ENCODE measurements at regions not wholly inside any gene's neighbourhood (a gene's known extent, or its start where the extent isn't known, plus 50 kb on each side); places are given as distances from the start of the nearest gene placed in this dataset.

DNA sequence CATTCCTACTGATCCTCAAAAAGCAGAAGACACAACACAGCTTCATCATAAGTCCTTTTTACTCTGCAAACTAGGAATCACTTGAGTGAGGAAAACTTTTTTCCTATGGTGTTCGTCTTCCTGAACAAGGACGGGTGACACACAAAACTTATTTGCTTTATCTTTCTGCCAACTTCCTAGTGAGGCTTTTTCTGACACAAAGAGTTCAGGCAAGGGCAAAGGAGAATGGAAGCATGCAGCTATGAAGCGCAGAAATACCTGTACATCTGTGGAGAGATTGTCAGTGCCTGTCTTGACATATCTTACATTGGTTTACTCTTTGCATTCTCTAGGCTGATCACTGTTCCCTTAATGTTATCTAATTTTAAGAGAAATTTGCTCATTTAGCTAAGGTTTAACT is 548.0 kb upstream of the IGFBP7 start:
- no peak for TF ChIP-seq EP300 (conservative IDR thresholded peaks at IDR 0.05; ENCODE audit: poor library complexity, severe bottlenecking)
- TF ChIP-seq, protein P1, sequence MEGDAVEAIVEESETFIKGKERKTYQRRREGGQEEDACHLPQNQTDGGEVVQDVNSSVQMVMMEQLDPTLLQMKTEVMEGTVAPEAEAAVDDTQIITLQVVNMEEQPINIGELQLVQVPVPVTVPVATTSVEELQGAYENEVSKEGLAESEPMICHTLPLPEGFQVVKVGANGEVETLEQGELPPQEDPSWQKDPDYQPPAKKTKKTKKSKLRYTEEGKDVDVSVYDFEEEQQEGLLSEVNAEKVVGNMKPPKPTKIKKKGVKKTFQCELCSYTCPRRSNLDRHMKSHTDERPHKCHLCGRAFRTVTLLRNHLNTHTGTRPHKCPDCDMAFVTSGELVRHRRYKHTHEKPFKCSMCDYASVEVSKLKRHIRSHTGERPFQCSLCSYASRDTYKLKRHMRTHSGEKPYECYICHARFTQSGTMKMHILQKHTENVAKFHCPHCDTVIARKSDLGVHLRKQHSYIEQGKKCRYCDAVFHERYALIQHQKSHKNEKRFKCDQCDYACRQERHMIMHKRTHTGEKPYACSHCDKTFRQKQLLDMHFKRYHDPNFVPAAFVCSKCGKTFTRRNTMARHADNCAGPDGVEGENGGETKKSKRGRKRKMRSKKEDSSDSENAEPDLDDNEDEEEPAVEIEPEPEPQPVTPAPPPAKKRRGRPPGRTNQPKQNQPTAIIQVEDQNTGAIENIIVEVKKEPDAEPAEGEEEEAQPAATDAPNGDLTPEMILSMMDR (IDR thresholded peaks at IDR 0.05; ENCODE audit: poor library complexity, severe bottlenecking) = no peak
- no peak for TF ChIP-seq MXI1 (conservative IDR thresholded peaks at IDR 0.05; ENCODE audit: poor library complexity, severe bottlenecking)
- no peak for TF ChIP-seq EZH2 (IDR thresholded peaks at IDR 0.05; ENCODE audit: borderline replicate concordance, insufficient read depth, low read length, poor library complexity, severe bottlenecking)
- TF ChIP-seq POLR2AphosphoS5 (IDR thresholded peaks at IDR 0.05) = no peak
